H1 (cell line): ENCODE measurements at regions not wholly inside any gene's neighbourhood (a gene's known extent, or its start where the extent isn't known, plus 50 kb on each side); places are given as distances from the start of the nearest gene placed in this dataset.

Experiments
- CTCF ChIA-PET: fragments of 300-600 bp; sonication (Branson Sonifier 250); formaldehyde crosslinking; loops from one replicate; lab custom pipeline; 2021; ENCODE audit not compliant: partially characterized antibody; lab: Charles Lee
- POLR2A ChIA-PET: fragments of 300-600 bp; sonication (Branson Sonifier 250); formaldehyde crosslinking; loops from one replicate; lab custom pipeline; 2021; ENCODE audit warnings: inconsistent platforms; ENCODE audit not compliant: partially characterized antibody; lab: Charles Lee
- DNase-seq, 2 experiments: peaks; one replicate each; pipeline versions ENCODE4 v3.0.0 to v3.0.0-alpha.2; 2010 to 2022; ENCODE audit warnings: low spot score in 2 of 2, low read depth in 1 of 2, mixed read lengths in 1 of 2
- FAIRE-seq: peaks from 2 replicates; lab custom pipeline; 2011; peaks lifted over from hg19 to GRCh38; lab: Jason Lieb, UNC
- H2AFZ ChIP-seq: 2 replicates; pipeline ENCODE4 v1.8.1; 2012; ENCODE audit warnings: low read length, inconsistent platforms
- H2AK5ac ChIP-seq: 2 replicates; pipeline ENCODE4 v1.6.1; 2013; ENCODE audit warnings: low read depth, low read length
- H2BK120ac ChIP-seq: replicated peaks from 2 replicates; pipeline ENCODE3; 2013; ENCODE audit warnings: low read depth, low read length, inconsistent platforms
- H2BK12ac ChIP-seq: 2 replicates; pipeline ENCODE4 v1.6.1; 2013; ENCODE audit warnings: low read depth, low read length
- H2BK15ac ChIP-seq: 2 replicates; pipeline ENCODE4 v1.6.1; 2013; ENCODE audit warnings: low read length
- H2BK20ac ChIP-seq: 2 replicates; pipeline ENCODE4 v1.6.1; 2013; ENCODE audit warnings: low read length
- H2BK5ac ChIP-seq: 2 replicates; pipeline ENCODE4 v1.6.1; 2013; ENCODE audit warnings: low read depth, low read length
- H3K14ac ChIP-seq: 2 replicates; pipeline ENCODE4 v1.6.1; 2013; ENCODE audit warnings: inconsistent platforms; ENCODE audit not compliant: insufficient read length
- H3K18ac ChIP-seq: 2 replicates; pipeline ENCODE4 v1.6.1; 2013; ENCODE audit warnings: low read length; ENCODE audit errors: extremely low read depth
- H3K23ac ChIP-seq: 2 replicates; pipeline ENCODE4 v1.6.1; 2013; ENCODE audit warnings: inconsistent platforms; ENCODE audit not compliant: insufficient read length
- H3K23me2 ChIP-seq: 2 replicates; pipeline ENCODE4 v1.6.1; 2013; ENCODE audit warnings: low read depth, low read length
- H3K27ac ChIP-seq: 2 replicates; pipeline ENCODE4 v1.6.1; 2011; ENCODE audit warnings: low read depth, low read length, inconsistent platforms
- H3K27me3 ChIP-seq, 4 experiments: replicated peaks in 1 of 4; 1 replicate in 1 of 4; 2 replicates in 3 of 4; pipeline versions ENCODE4 v1.6.1 to v1.8.1; 2011 to 2013; ENCODE audit warnings: low read length in 3 of 4, mild to moderate bottlenecking in 3 of 4, inconsistent platforms in 2 of 4, mixed read lengths in 2 of 4, moderate library complexity in 1 of 4; ENCODE audit not compliant: control insufficient read depth in 3 of 4, insufficient read depth in 3 of 4; ENCODE audit errors: extremely low read depth in 1 of 4
- H3K36me3 ChIP-seq, 4 experiments: 2 replicates each; pipeline versions ENCODE4 v1.6.1 to v1.8.1; 2011 to 2013; ENCODE audit warnings: mild to moderate bottlenecking in 4 of 4, low read length in 3 of 4, moderate library complexity in 2 of 4, control low read depth in 1 of 4, inconsistent platforms in 1 of 4; ENCODE audit not compliant: insufficient read depth in 4 of 4, control insufficient read depth in 2 of 4
- H3K4ac ChIP-seq: replicated peaks from 2 replicates; pipeline ENCODE3; 2013; ENCODE audit warnings: low read length, low read depth, mixed read lengths, inconsistent platforms; ENCODE audit not compliant: insufficient read length
- H3K4me1 ChIP-seq, 4 experiments: replicated peaks in 1 of 4; 1 replicate in 1 of 4; 2 replicates in 3 of 4; pipeline versions ENCODE4 v1.6.1 to v1.8.1; 2011 to 2013; ENCODE audit warnings: low read length in 3 of 4, inconsistent platforms in 2 of 4, mixed read lengths in 1 of 4; ENCODE audit not compliant: insufficient read depth in 4 of 4, control insufficient read depth in 3 of 4
- H3K4me2 ChIP-seq, 2 experiments: 2 replicates each; pipeline versions ENCODE4 v1.6.1 to v1.8.1; 2011 to 2013; ENCODE audit warnings: low read depth in 2 of 2, low read length in 2 of 2, control low read depth in 1 of 2, inconsistent platforms in 1 of 2, mild to moderate bottlenecking in 1 of 2; ENCODE audit not compliant: insufficient read depth in 1 of 2
- H3K4me3 ChIP-seq, 4 experiments: fragments of 200-600, 300-600 bp in 1 of 4; sonication (generic), shearing (Covaris generic), sonication (Bioruptor Twin) in 1 of 4; 2 replicates each; pipeline versions ENCODE4 v1.5.1 to v1.8.1; 2011 to 2016; ENCODE audit warnings: low read length in 4 of 4, low read depth in 3 of 4, control low read depth in 2 of 4, inconsistent platforms in 2 of 4, mild to moderate bottlenecking in 2 of 4, mixed read lengths in 1 of 4, moderate library complexity in 1 of 4; ENCODE audit not compliant: insufficient read depth in 2 of 4; ENCODE audit errors: extremely low read depth in 1 of 4
- H3K56ac ChIP-seq: replicated peaks from 2 replicates; pipeline ENCODE3; 2013; ENCODE audit warnings: low read depth, mild to moderate bottlenecking, mixed read lengths, low read length, inconsistent platforms; ENCODE audit not compliant: insufficient read length
- H3K79me1 ChIP-seq: 2 replicates; pipeline ENCODE4 v1.6.1; 2013; ENCODE audit warnings: low read depth, low read length, control low read depth
- H3K79me2 ChIP-seq, 2 experiments: 2 replicates each; pipeline versions ENCODE4 v1.6.1 to v1.8.1; 2012 to 2013; ENCODE audit warnings: low read length in 2 of 2, mild to moderate bottlenecking in 2 of 2, inconsistent platforms in 1 of 2; ENCODE audit not compliant: insufficient read depth in 2 of 2, control insufficient read depth in 1 of 2
- H3K9ac ChIP-seq, 4 experiments: replicated peaks in 1 of 4; 1 replicate in 1 of 4; 2 replicates in 3 of 4; pipeline versions ENCODE4 v1.6.1 to v1.8.1; 2011 to 2013; ENCODE audit warnings: low read depth in 3 of 4, low read length in 3 of 4, control low read depth in 2 of 4, mild to moderate bottlenecking in 2 of 4, moderate library complexity in 2 of 4, inconsistent platforms in 1 of 4; ENCODE audit errors: extremely low read depth in 1 of 4
- H3K9me3 ChIP-seq, 2 experiments: 2 replicates each; pipeline versions ENCODE4 v1.6.1 to v1.8.1; 2012 to 2013; ENCODE audit warnings: mild to moderate bottlenecking in 2 of 2, moderate library complexity in 2 of 2, control low read depth in 1 of 2, inconsistent platforms in 1 of 2, low read depth in 1 of 2, low read length in 1 of 2, mixed read lengths in 1 of 2; ENCODE audit not compliant: insufficient read depth in 2 of 2
- H4K20me1 ChIP-seq, 2 experiments: replicated peaks in 1 of 2; 2 replicates each; pipeline versions ENCODE3 to v1.8.1; 2011 to 2013; ENCODE audit warnings: inconsistent platforms in 2 of 2, low read length in 2 of 2, mild to moderate bottlenecking in 1 of 2; ENCODE audit not compliant: insufficient read depth in 2 of 2, control insufficient read depth in 1 of 2
- H4K5ac ChIP-seq: 2 replicates; pipeline ENCODE4 v1.6.1; 2013; ENCODE audit warnings: low read length, low read depth, mixed read lengths, inconsistent platforms; ENCODE audit not compliant: insufficient read length
- H4K8ac ChIP-seq: 2 replicates; pipeline ENCODE4 v1.8.0; 2013; ENCODE audit warnings: mild to moderate bottlenecking, moderate library complexity, low read length, inconsistent platforms; ENCODE audit not compliant: insufficient read depth; ENCODE audit errors: extremely low read depth
- H4K91ac ChIP-seq: replicated peaks from 2 replicates; pipeline ENCODE3; 2013; ENCODE audit warnings: low read length, mixed read lengths, inconsistent platforms; ENCODE audit not compliant: insufficient read length
- ASH2L ChIP-seq: fragments of 200-600, 300-600 bp; sonication (generic); IDR thresholded peaks from one replicate; pipeline ENCODE4 v1.7.1; 2017; ENCODE audit warnings: low read length
- BCL11A ChIP-seq, 2 experiments: IDR thresholded peaks; one replicate each; pipeline ENCODE4 v1.6.1; 2011; ENCODE audit warnings: low read depth in 2 of 2, low read length in 2 of 2, mild to moderate bottlenecking in 2 of 2
- BRCA1 ChIP-seq: IDR thresholded peaks from 2 replicates; pipeline ENCODE4 v1.6.1; 2012; ENCODE audit warnings: low read depth, low read length, improper control_type of control experiment
- CBX5 ChIP-seq: fragments of 300-800, 300-1000 bp; sonication (generic); IDR thresholded peaks from 2 replicates; pipeline ENCODE4 v1.7.1; 2016; ENCODE audit warnings: antibody characterized with exemption, low read length, low read depth
- EP300 ChIP-seq, 2 experiments: IDR thresholded peaks; 1 replicate in 1 of 2; 2 replicates in 1 of 2; pipeline ENCODE4 v1.6.1; 2011 to 2012; ENCODE audit warnings: low read depth in 2 of 2, low read length in 2 of 2, mild to moderate bottlenecking in 2 of 2, borderline replicate concordance in 1 of 2, inconsistent platforms in 1 of 2, moderate library complexity in 1 of 2
- FOSL1 ChIP-seq: IDR thresholded peaks from 2 replicates; pipeline ENCODE4 v1.6.1; 2011; ENCODE audit warnings: mild to moderate bottlenecking, low read depth, low read length, moderate library complexity; ENCODE audit not compliant: insufficient read depth
- HDAC2 ChIP-seq, 2 experiments: fragments of 300-600 bp in 1 of 2; sonication (generic) in 1 of 2; IDR thresholded peaks; 2 replicates each; pipeline ENCODE4 v1.6.1; 2011 to 2012; ENCODE audit warnings: low read depth in 2 of 2, low read length in 2 of 2, mild to moderate bottlenecking in 2 of 2, moderate library complexity in 2 of 2, borderline replicate concordance in 1 of 2, inconsistent platforms in 1 of 2
- HDAC6 ChIP-seq: IDR thresholded peaks from one replicate; pipeline ENCODE4 v1.7.1; 2012; ENCODE audit warnings: low read depth, mild to moderate bottlenecking, inconsistent platforms, low read length, moderate library complexity
- NANOG ChIP-seq: IDR thresholded peaks from 2 replicates; pipeline ENCODE4 v1.6.1; 2011; ENCODE audit warnings: low read length, low read depth, mild to moderate bottlenecking, inconsistent platforms; ENCODE audit not compliant: insufficient read depth, poor library complexity, severe bottlenecking
- NRF1 ChIP-seq: IDR thresholded peaks from 2 replicates; pipeline ENCODE4 v1.6.1; 2011; ENCODE audit warnings: mild to moderate bottlenecking, low read depth, low read length, improper control_type of control experiment
- RAD21 ChIP-seq, 2 experiments: IDR thresholded peaks in 1 of 2; conservative IDR thresholded peaks in 1 of 2; 2 replicates each; pipeline ENCODE4 v1.6.1; 2011; ENCODE audit warnings: low read depth in 2 of 2, low read length in 2 of 2, improper control_type of control experiment in 1 of 2, inconsistent platforms in 1 of 2, mild to moderate bottlenecking in 1 of 2, moderate library complexity in 1 of 2
- WGBS, 2 experiments: shearing (Covaris generic) in 1 of 2; methylation state at CpG; one replicate each; pipeline versions ENCODE4 v1.1.6 to v1.1.7; 2013 to 2015; ENCODE audit warnings: low lambda C conversion rate in 2 of 2, mixed read lengths in 2 of 2, inconsistent platforms in 1 of 2, low coverage in 1 of 2, missing lambda C conversion rate in 1 of 2; ENCODE audit not compliant: insufficient replicate concordance in 2 of 2, insufficient coverage in 1 of 2, insufficient read length in 1 of 2; ENCODE audit errors: extremely low coverage in 1 of 2, missing lambda C conversion rate in 1 of 2; 5-methylcytosine and 5-hydroxymethylcytosine counted together
- TF ChIP-seq, protein P1 (sequence below): IDR thresholded peaks from 2 replicates; pipeline ENCODE4 v1.6.1; 2011; ENCODE audit warnings: low read length, improper control_type of control experiment

DNA sequence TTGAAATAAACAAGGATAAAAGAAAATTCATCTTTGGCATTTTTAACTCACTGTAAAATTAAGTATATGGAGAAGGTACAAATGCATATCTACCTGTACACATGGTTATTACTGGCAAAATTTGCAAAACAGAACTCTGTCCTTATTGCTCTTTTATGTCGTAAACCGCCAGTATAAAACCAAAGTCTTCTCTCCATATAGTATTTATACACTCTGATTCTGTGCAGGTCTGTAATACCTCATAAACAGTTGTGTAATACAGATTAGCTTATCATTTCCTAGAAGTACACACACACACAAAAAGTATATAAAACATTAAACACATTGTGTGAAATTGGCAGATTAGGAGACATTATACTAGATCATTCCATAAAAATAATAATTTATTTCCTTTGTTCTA lies 406.6 kb upstream of the ANO3 start:
- DNase-seq (no peak), FAIRE-seq (no peak)
- Histone ChIP-seq H3K4me2 (no peak overlapping the region), H3K14ac (no peak overlapping the region), H2BK120ac (no peak overlapping the region), H3K79me2 (no peaks in the 10 kb centered on the region), H3K4me3 (no peak overlapping the region), H2BK15ac (no peak overlapping the region), H2AK5ac (no peak overlapping the region), H3K9me3 (peaks cover 4 to 8% of the 10 kb centered on the region in 2 experiments; a peak in 1 of 4 replicates), H4K91ac (no peak overlapping the region), H3K79me1 (no peaks in the 10 kb centered on the region), H4K5ac (no peak overlapping the region), H3K23me2 (no peaks in the 10 kb centered on the region), H4K8ac (no peak overlapping the region), H3K27me3 (no peaks in the 10 kb centered on the region), H3K56ac (no peak overlapping the region), H3K4me1 (no peaks in the 10 kb centered on the region), H3K4ac (no peak overlapping the region), H2BK12ac (no peak overlapping the region), H3K36me3 (no peaks in the 10 kb centered on the region), H3K23ac (no peak overlapping the region), H4K20me1 (no peaks in the 10 kb centered on the region), H2BK20ac (no peak overlapping the region), H3K9ac (no peak overlapping the region), H3K18ac (no peak overlapping the region), H3K27ac (no peak overlapping the region), H2AFZ (no peak overlapping the region), H2BK5ac (no peak overlapping the region)
- POLR2A ChIA-PET = no interaction called here
- 100% methylated on average over 2 of the region's 2 CpGs; no CpG with 5 or more reads in 1 of the 2 experiments for WGBS, 2 experiments
- CTCF ChIA-PET = no interaction called here
- TF ChIP-seq HDAC6 = no peak
- no peak for TF ChIP-seq EP300 (IDR thresholded peaks at IDR 0.05; ENCODE audit: borderline replicate concordance in 1 of 2, low read depth in 2 of 2, low read length in 2 of 2)
- no peak for TF ChIP-seq ASH2L
- TF ChIP-seq FOSL1 = no peak
- no peak for TF ChIP-seq NRF1
- no peak for TF ChIP-seq RAD21 (IDR thresholded peaks at IDR 0.05 in 1 of 2, conservative IDR thresholded peaks at IDR 0.05 in 1 of 2; ENCODE audit: low read depth in 2 of 2, low read length in 2 of 2)
- TF ChIP-seq NANOG = no peak
- TF ChIP-seq BCL11A (IDR thresholded peaks at IDR 0.05; ENCODE audit: low read depth in 2 of 2, low read length in 2 of 2) = no peak
- no peak for TF ChIP-seq HDAC2 (IDR thresholded peaks at IDR 0.05; ENCODE audit: borderline replicate concordance in 1 of 2, low read depth in 2 of 2, low read length in 2 of 2)
- TF ChIP-seq, protein P1, sequence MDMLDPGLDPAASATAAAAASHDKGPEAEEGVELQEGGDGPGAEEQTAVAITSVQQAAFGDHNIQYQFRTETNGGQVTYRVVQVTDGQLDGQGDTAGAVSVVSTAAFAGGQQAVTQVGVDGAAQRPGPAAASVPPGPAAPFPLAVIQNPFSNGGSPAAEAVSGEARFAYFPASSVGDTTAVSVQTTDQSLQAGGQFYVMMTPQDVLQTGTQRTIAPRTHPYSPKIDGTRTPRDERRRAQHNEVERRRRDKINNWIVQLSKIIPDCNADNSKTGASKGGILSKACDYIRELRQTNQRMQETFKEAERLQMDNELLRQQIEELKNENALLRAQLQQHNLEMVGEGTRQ = no peak
- no peak for TF ChIP-seq BRCA1
- no peak for TF ChIP-seq CBX5
